Natural killer cell treated with Interleukin-12 subunit alpha and Interleukin-12 subunit beta and Interleukin-15 and Interleukin-18, amount 100 ng/mL, for 72 hours (primary cell): ENCODE measurements at regions not wholly inside any gene's neighbourhood (a gene's known extent, or its start where the extent isn't known, plus 50 kb on each side); places are given as distances from the start of the nearest gene placed in this dataset.
"Not testable (repeated sequence)": the region's sequence is repeated elsewhere in the genome, so short reads cannot be mapped to it uniquely, and the experiment has no call there.

Experiments used
- ATAC-seq, 2 donors: fragments of 150-1000 bp; cut with Tn5 transposase in 1 of 2; sonication (Bioruptor Pico), chemical (Tn5 transposase) in 1 of 2; 2 replicates each; pipeline ENCODE4 v1.10.0; 2021
- DNase-seq: peaks from one replicate; pipeline ENCODE4 v3.0.0; 2022; ENCODE audit warnings: low spot score
- H3K27ac Mint-ChIP-seq, 2 donors: 1 replicate in 1 of 2; 2 replicates in 1 of 2; pipeline ENCODE4 v1.8.0; 2022; ENCODE audit warnings: mixed read lengths in 2 of 2, mild to moderate bottlenecking in 1 of 2, moderate library complexity in 1 of 2
- H3K27me3 Mint-ChIP-seq, 2 donors: 1 replicate in 1 of 2; 2 replicates in 1 of 2; pipeline ENCODE4 v1.8.0; 2022; ENCODE audit warnings: mixed read lengths in 2 of 2
- H3K36me3 Mint-ChIP-seq: one replicate; pipeline ENCODE4 v1.8.0; 2022; ENCODE audit warnings: mixed read lengths
- H3K4me1 Mint-ChIP-seq, 2 donors: 1 replicate in 1 of 2; 2 replicates in 1 of 2; pipeline ENCODE4 v1.8.0; 2022; ENCODE audit warnings: low read depth in 2 of 2, mixed read lengths in 2 of 2, mild to moderate bottlenecking in 1 of 2
- H3K4me3 Mint-ChIP-seq: one replicate; pipeline ENCODE4 v1.8.0; 2022; ENCODE audit warnings: mixed read lengths
- H3K9me3 Mint-ChIP-seq: 2 replicates; pipeline ENCODE4 v1.8.0; 2022; ENCODE audit warnings: mixed read lengths

GRCh38 chr10:42193588-42193987 is 444.8 kb downstream of the ZNF33B start:
- not testable (repeated sequence) for H3K9me3 Mint-ChIP-seq, ATAC-seq, DNase-seq, H3K36me3 Mint-ChIP-seq, H3K27ac Mint-ChIP-seq, H3K27me3 Mint-ChIP-seq, H3K4me1 Mint-ChIP-seq, H3K4me3 Mint-ChIP-seq

- H3K36me3 Mint-ChIP-seq, ATAC-seq, DNase-seq, H3K4me3 Mint-ChIP-seq, H3K27me3 Mint-ChIP-seq, H3K9me3 Mint-ChIP-seq, H3K4me1 Mint-ChIP-seq, H3K27ac Mint-ChIP-seq: not testable (repeated sequence)
Observed at GRCh38 chr10:42192450-42192849, 445.9 kb downstream of the ZNF33B start.

GRCh38 chr10:42187501-42188195 is 450.7 kb downstream of the ZNF33B start:
- H3K27me3 Mint-ChIP-seq, H3K9me3 Mint-ChIP-seq, H3K4me1 Mint-ChIP-seq, DNase-seq, H3K4me3 Mint-ChIP-seq, H3K36me3 Mint-ChIP-seq, ATAC-seq, H3K27ac Mint-ChIP-seq: not testable (repeated sequence)

GRCh38 chr10:42177793-42178689 is 460.3 kb downstream of the ZNF33B start:
- H3K4me3 Mint-ChIP-seq, H3K27ac Mint-ChIP-seq, H3K4me1 Mint-ChIP-seq, H3K9me3 Mint-ChIP-seq, DNase-seq, ATAC-seq: not testable (repeated sequence)
- Mint-ChIP-seq H3K27me3 (peaks cover 18 to 41% of the 10 kb centered on the region in 2 donors), H3K36me3 (peaks cover 12% of the 10 kb centered on the region)

GRCh38 chr10:42177077-42177792 is 461.1 kb downstream of the ZNF33B start:
- ATAC-seq (no peak), DNase-seq (no peak)
- peaks cover 16 to 41% of the 10 kb centered on the region in 2 donors for H3K27me3 Mint-ChIP-seq
- peaks cover 14% of the 10 kb centered on the region for H3K36me3 Mint-ChIP-seq
- no peak overlapping the region for H3K4me3 Mint-ChIP-seq
- H3K27ac Mint-ChIP-seq: no peak overlapping the region
- peaks cover 4% of the 10 kb centered on the region for H3K9me3 Mint-ChIP-seq
- H3K4me1 Mint-ChIP-seq: no peaks in the 10 kb centered on the region

- Mint-ChIP-seq H3K4me3 (no peak overlapping the region), H3K27ac (no peak overlapping the region), H3K4me1 (no peaks in the 10 kb centered on the region), H3K27me3 (no peaks in the 10 kb centered on the region), H3K36me3 (peaks cover 11% of the 10 kb centered on the region), H3K9me3 (peaks cover 14% of the 10 kb centered on the region)
- no peak for ATAC-seq
- no peak for DNase-seq
Observed at GRCh38 chr10:42150428-42151061, 487.8 kb downstream of the ZNF33B start.

GRCh38 chr10:42149722-42150427 is 488.5 kb downstream of the ZNF33B start:
- DNase-seq: no peak
- H3K9me3 Mint-ChIP-seq: peaks cover 9% of the 10 kb centered on the region
- H3K4me3 Mint-ChIP-seq: no peak overlapping the region
- H3K27ac Mint-ChIP-seq: no peak overlapping the region
- H3K36me3 Mint-ChIP-seq: peaks cover 11% of the 10 kb centered on the region
- H3K27me3 Mint-ChIP-seq: no peaks in the 10 kb centered on the region
- H3K4me1 Mint-ChIP-seq: no peaks in the 10 kb centered on the region
- ATAC-seq: no peak

GRCh38 chr10:42149027-42149700 is 489.2 kb downstream of the ZNF33B start:
- no peaks in the 10 kb centered on the region for H3K4me1 Mint-ChIP-seq
- H3K4me3 Mint-ChIP-seq: no peak overlapping the region
- no peak overlapping the region for H3K27ac Mint-ChIP-seq
- H3K27me3 Mint-ChIP-seq: no peaks in the 10 kb centered on the region
- ATAC-seq (no peak), DNase-seq (no peak)
- H3K36me3 Mint-ChIP-seq: peaks cover 18% of the 10 kb centered on the region
- H3K9me3 Mint-ChIP-seq: peaks cover 9% of the 10 kb centered on the region

- not testable (repeated sequence) for H3K4me3 Mint-ChIP-seq, DNase-seq, ATAC-seq, H3K4me1 Mint-ChIP-seq, H3K27me3 Mint-ChIP-seq, H3K27ac Mint-ChIP-seq
- H3K9me3 Mint-ChIP-seq: peaks cover 16% of the 10 kb centered on the region
- peaks cover 25% of the 10 kb centered on the region for H3K36me3 Mint-ChIP-seq
Observed at GRCh38 chr10:42146165-42146564, 492.2 kb downstream of the ZNF33B start.

GRCh38 chr10:42138023-42138422 is 500.3 kb downstream of the ZNF33B start:
- H3K9me3 Mint-ChIP-seq: peaks cover 11% of the 10 kb centered on the region
- ATAC-seq, H3K4me1 Mint-ChIP-seq, H3K4me3 Mint-ChIP-seq, H3K36me3 Mint-ChIP-seq, H3K27ac Mint-ChIP-seq, H3K27me3 Mint-ChIP-seq, DNase-seq: not testable (repeated sequence)

GRCh38 chr10:42113158-42113450 is 525.3 kb downstream of the ZNF33B start:
- no peaks in the 10 kb centered on the region for H3K27me3 Mint-ChIP-seq
- H3K4me1 Mint-ChIP-seq: peaks cover 0 to 2% of the 10 kb centered on the region in 2 donors
- DNase-seq (no peak), ATAC-seq (no peak)
- no peak overlapping the region for H3K4me3 Mint-ChIP-seq
- H3K9me3 Mint-ChIP-seq: peaks cover 14% of the 10 kb centered on the region
- H3K36me3 Mint-ChIP-seq: no peaks in the 10 kb centered on the region
- no peak overlapping the region for H3K27ac Mint-ChIP-seq

- peaks cover 14% of the 10 kb centered on the region for H3K9me3 Mint-ChIP-seq
- no peak overlapping the region for H3K4me3 Mint-ChIP-seq
- H3K27ac Mint-ChIP-seq: no peak overlapping the region
- H3K36me3 Mint-ChIP-seq: no peaks in the 10 kb centered on the region
- H3K27me3 Mint-ChIP-seq: no peaks in the 10 kb centered on the region
- ATAC-seq (no peak), DNase-seq (no peak)
- H3K4me1 Mint-ChIP-seq: peaks cover 0 to 2% of the 10 kb centered on the region in 2 donors
Observed at GRCh38 chr10:42112331-42113157, 525.8 kb downstream of the ZNF33B start.
